Mesodermal cell (in vitro differentiated cells): ENCODE measurements at regions not wholly inside any gene's neighbourhood (a gene's known extent, or its start where the extent isn't known, plus 50 kb on each side); places are given as distances from the start of the nearest gene placed in this dataset.
A peak's percentile ranks its signal among the peaks of the same experiment; 100 is the strongest.

ENCODE experiments used
- H3K27ac ChIP-seq: 2 replicates; pipeline ENCODE4 v1.7.0; 2013; ENCODE audit warnings: mild to moderate bottlenecking, low read depth, low read length, moderate library complexity; ENCODE audit not compliant: severe bottlenecking
- H3K36me3 ChIP-seq: 2 replicates; pipeline ENCODE4 v1.7.1; 2013; ENCODE audit warnings: mild to moderate bottlenecking, low read length, moderate library complexity; ENCODE audit not compliant: control insufficient read depth, insufficient read depth
- H3K4me1 ChIP-seq: one replicate; pipeline ENCODE4 v1.7.1; 2013; ENCODE audit warnings: mild to moderate bottlenecking, low read length; ENCODE audit not compliant: insufficient read depth, control insufficient read depth, poor library complexity, severe bottlenecking
- H3K4me3 ChIP-seq: 2 replicates; pipeline ENCODE4 v1.7.0; 2013; ENCODE audit warnings: low read length, control low read depth, mild to moderate bottlenecking; ENCODE audit not compliant: insufficient read depth, poor library complexity, severe bottlenecking; ENCODE audit errors: extremely low read depth
- H3K9me3 ChIP-seq: 2 replicates; pipeline ENCODE4 v1.7.1; 2013; ENCODE audit warnings: mild to moderate bottlenecking, low read length, moderate library complexity; ENCODE audit not compliant: control insufficient read depth
- WGBS, 2 experiments: methylation state at CpG; one replicate each; pipeline ENCODE4 v1.1.5; 2013; ENCODE audit warnings: missing lambda C conversion rate in 2 of 2; ENCODE audit not compliant: insufficient coverage in 2 of 2; 5-methylcytosine and 5-hydroxymethylcytosine counted together

DNA sequence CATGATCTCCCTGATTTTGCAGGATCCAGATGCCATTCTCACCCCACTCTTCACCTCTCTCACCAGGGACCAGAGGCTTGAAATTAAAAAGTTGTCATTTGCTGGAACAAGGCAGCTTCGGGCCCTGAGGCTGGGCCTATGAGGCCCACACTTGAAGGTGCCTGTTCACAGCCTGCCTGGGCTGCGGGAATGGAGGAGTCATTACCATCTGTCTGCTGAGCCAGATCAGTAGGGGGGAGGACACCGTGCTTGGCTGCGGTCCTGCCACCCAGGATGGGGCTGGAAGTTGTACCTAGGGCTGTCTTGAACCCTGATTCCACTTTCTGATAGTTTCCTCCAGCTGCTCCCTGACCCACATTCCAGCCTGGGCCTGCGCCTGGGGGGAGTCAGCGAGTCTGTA lies 208.3 kb upstream of the N4BP1 start:
- Histone ChIP-seq H3K4me1 (no peaks in the 10 kb centered on the region), H3K9me3 (no peaks in the 10 kb centered on the region), H3K27ac (no peak overlapping the region), H3K4me3 (no peak overlapping the region), H3K36me3 (no peaks in the 10 kb centered on the region)
- WGBS, 2 experiments: 79 to 80% methylated on average over 2 to 4 of the region's 6 CpGs

DNA sequence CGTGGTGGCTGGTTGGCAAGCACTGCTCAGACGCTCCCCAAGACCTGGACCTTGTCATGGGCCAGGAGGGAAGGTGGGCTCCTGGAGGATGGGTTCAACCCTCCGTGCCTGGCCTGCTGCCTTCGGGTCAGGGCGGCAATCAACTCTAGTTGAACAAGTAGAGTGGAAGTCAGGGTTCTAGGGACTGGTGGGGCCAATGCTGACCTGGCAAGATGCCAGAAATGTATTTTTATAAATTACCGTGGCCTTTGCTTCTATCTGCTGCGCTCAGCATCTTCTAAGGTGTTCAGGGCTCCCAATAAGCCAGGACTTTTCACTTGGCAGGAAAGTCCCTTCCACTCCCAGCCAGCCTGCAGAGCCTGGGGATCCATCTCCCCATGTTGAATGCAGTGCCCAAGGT lies 207.1 kb upstream of the N4BP1 start:
- H3K4me1 ChIP-seq: no peaks in the 10 kb centered on the region
- H3K36me3 ChIP-seq: no peaks in the 10 kb centered on the region
- no peak overlapping the region for H3K4me3 ChIP-seq
- no peaks in the 10 kb centered on the region for H3K9me3 ChIP-seq
- WGBS, 2 experiments: 88 to 93% methylated on average over 5 to 7 of the region's 7 CpGs
- H3K27ac ChIP-seq: no peak overlapping the region

DNA sequence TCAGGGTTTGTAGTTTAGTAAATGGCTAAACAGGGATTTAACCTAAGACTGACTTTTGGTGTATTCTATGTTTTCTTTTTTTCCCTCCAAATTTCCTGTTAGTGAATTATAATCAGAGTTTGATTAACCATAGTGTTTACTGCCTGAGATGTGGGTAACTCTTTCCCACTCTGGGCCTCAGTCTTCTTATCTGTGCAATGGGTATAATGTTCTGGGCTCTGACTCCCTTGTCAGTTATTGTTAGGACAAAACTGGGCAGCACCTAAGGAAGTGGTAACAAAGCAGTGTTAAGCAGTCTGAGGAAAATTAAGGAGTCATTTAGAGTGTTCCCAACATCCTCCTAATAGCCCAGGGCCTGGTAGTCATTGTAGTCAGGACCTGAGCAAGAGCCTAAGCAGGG lies 206.4 kb upstream of the N4BP1 start:
- H3K27ac ChIP-seq: no peak overlapping the region
- H3K4me3 ChIP-seq: no peak overlapping the region
- H3K9me3 ChIP-seq: no peaks in the 10 kb centered on the region
- H3K36me3 ChIP-seq: no peaks in the 10 kb centered on the region
- H3K4me1 ChIP-seq: no peaks in the 10 kb centered on the region

DNA sequence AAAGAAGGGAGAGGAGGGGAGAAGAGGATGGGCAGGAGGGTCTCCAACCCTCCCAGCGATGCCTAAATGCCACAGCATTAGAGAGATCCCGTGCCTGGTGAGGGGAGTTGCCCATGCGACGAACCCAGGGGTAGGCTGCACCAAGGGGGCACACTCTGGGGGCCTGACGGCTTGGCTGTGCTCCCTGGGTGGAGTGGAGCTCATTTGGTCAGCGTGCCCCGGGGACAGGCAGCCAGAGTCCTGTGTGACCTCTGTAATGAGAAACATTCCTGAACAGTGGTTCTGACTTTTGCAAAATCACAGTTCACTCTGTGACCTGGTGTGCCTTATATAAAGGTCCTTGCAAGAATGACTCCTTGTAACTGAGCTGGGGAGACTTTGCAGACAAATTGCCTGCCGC lies 205.0 kb upstream of the N4BP1 start:
- Histone ChIP-seq H3K36me3 (no peaks in the 10 kb centered on the region), H3K27ac (no peak overlapping the region), H3K9me3 (no peaks in the 10 kb centered on the region), H3K4me3 (no peak overlapping the region), H3K4me1 (no peaks in the 10 kb centered on the region)
- WGBS, 2 experiments: 86 to 88% methylated on average over 4 to 8 of the region's 8 CpGs

DNA sequence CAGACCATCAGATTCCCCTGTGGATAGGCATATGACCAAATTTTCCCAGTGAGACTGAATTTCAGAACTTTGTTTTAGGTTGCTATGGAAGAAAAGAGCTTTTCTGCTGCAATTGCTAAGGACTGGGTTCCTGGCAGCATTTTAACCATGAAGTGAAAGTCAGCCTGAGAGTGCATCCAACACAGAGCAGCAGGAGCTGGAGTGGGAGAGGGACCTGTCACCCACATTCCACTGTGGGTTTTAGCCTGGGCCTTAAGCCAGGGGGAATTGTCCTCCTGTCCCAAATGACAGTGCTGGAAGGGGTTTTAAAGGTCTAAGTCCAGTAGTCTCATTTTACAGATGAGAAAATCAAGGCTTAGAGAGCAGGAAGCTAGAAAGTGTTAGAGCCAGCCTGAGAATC lies 203.5 kb upstream of the N4BP1 start:
- no peak overlapping the region for H3K27ac ChIP-seq
- H3K9me3 ChIP-seq: no peaks in the 10 kb centered on the region
- H3K36me3 ChIP-seq: no peaks in the 10 kb centered on the region
- no peaks in the 10 kb centered on the region for H3K4me1 ChIP-seq
- H3K4me3 ChIP-seq: no peak overlapping the region

DNA sequence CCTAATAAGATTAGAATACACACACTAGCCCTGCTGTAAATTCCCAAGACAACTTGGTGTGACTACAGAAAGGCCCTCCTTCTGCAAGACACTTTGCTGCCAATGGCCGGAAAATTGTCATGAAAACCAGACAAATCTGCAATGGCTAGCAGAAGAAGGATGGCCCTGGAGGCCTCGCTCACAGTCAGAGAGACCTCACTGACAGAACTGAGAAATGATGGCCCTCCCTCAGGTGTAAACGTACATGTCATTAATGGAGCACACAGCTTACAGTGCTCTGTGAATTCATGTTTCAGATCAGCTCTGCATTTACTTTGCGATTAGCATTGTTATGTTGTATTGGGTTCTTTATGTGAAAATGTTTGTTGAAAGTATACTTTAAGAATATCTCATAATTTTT lies 202.9 kb upstream of the N4BP1 start:
- WGBS, 2 experiments: 94 to 96% methylated on average over 3 of the region's 4 CpGs
- H3K4me3 ChIP-seq: no peak overlapping the region
- no peak overlapping the region for H3K27ac ChIP-seq
- H3K9me3 ChIP-seq: no peaks in the 10 kb centered on the region
- H3K36me3 ChIP-seq: no peaks in the 10 kb centered on the region
- H3K4me1 ChIP-seq: no peaks in the 10 kb centered on the region

DNA sequence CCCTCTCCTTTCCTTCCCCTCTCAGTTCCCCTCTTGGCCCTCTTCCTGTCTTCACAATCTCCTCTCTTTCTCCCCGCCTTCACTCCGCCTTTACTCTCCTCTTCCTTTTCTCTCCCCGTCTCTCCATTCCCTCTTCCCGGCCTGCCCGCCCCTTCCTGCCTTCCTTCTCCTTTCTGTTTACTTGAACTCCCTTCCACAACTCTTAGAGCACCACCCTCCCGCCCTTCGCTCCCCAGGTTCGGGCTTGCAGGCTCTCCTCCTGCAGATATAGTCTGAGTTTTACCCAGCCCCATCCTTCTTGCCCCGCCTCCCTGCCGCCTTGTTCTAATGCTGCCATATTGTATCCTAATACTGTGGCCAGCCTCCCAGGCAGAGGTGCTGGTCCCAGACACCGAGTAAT lies 201.5 kb upstream of the N4BP1 start:
- H3K36me3 ChIP-seq: no peaks in the 10 kb centered on the region
- H3K4me3 ChIP-seq: no peak overlapping the region
- H3K4me1 ChIP-seq: no peaks in the 10 kb centered on the region
- WGBS, 2 experiments: 44 to 57% methylated on average over 9 to 10 of the region's 11 CpGs
- no peak overlapping the region for H3K27ac ChIP-seq
- no peaks in the 10 kb centered on the region for H3K9me3 ChIP-seq

DNA sequence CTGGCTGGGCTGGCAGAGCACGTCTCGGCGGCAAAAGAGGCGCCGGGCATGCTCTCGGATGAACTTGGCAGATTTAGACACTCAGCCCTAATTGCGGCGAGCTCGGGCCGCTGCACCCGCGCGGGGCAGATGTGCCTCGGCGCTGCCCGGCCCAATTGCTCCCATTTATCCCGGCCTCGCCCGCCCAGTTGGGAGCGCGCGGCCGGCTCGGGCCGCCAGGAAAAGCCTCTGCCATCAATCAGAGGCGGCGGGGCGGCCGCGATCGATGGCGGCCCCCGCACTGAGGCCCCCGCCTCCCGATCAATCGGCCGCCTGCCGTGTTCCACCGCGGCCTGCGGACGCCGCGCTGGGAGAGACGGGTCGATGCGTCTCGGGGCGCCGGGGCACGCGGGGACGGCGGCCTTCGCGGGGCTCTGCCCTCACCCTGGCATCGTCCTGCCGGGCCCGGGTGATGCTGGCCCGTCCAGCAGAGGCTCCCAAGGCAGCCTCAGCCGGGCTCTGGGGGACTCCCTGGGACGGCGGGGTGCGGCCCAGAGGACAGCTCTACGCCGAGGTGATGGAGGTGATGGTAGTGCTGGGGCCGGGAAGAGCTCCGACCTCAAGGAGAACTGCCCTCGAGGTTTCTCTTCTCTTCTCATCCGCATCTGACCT lies 200.9 kb upstream of the N4BP1 start:
- Histone ChIP-seq H3K9me3 (no peaks in the 10 kb centered on the region), H3K4me1 (no peaks in the 10 kb centered on the region), H3K27ac (no peak overlapping the region), H3K36me3 (no peaks in the 10 kb centered on the region), H3K4me3 (peak overlapping the region; percentile 26)
- 4% methylated on average over 59 to 62 of the region's 70 CpGs for WGBS, 2 experiments

DNA sequence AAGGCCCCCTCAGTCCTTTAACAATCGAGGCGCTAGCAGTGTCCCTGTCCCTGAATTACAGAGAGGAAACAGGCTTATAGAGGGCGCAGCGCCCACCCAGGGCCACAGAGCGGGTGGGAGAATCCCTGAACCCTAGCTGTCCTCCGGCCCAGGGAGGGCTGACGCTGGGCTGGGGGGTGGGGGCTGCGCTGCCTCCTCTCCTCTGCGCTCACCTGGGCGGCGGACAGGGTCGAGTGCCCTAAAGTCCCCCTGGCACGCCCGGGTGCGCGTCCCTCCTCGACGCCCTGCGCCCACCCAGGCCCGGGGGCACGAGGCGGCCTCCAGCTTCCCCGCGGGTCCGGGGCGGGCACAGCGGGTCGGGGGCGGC lies 200.4 kb upstream of the N4BP1 start:
- Histone ChIP-seq H3K9me3 (no peaks in the 10 kb centered on the region), H3K36me3 (no peaks in the 10 kb centered on the region), H3K4me3 (peak overlapping the region; percentile 26), H3K27ac (no peak overlapping the region), H3K4me1 (no peaks in the 10 kb centered on the region)
- WGBS, 2 experiments: 26 to 28% methylated on average over 21 to 25 of the region's 29 CpGs

DNA sequence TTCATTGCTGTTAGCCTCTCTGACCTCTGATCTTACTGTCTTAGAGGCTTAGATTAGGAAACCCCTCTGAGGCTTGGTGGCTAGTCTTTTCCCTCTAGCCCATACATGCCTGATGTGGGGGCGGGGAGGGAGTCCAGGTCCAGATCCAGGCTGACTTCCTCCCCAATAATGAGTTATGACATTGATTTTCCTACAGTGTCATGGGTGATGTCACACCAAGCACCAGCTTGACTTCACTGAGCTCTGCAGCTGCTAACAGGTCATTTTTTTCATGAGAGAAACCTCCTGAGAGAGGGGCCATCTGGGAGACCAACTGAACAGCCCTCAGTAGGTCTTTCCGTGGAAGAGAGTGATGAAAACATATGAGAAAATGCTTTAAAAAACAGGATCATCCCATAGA lies 180.2 kb upstream of the N4BP1 start:
- H3K36me3 ChIP-seq: no peaks in the 10 kb centered on the region
- peak overlapping the region; percentile 19 for H3K27ac ChIP-seq
- WGBS, 2 experiments: 100% methylated on average over 1 of the region's 2 CpGs; no CpG with 5 or more reads in 1 of the 2 experiments
- no peaks in the 10 kb centered on the region for H3K9me3 ChIP-seq
- no peaks in the 10 kb centered on the region for H3K4me1 ChIP-seq
- H3K4me3 ChIP-seq: no peak overlapping the region

DNA sequence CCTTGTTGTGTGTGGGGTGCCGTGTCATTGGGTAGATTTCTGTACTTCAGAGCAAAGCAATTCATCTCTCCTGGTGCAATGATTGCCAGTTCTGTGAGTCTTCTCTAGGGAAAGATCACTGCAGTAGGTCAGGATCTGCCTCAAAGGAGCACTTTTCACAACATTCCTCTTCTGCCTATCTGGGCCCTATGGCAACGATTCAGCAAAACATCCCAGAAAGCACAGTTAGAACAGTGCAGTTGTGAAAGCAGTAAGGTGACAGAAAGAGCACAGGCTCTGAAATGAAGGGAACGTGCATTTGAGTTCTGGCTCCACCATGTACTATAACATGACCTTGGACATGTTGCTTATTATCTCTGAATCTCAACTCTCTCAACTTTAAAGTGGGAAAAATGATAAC lies 178.5 kb upstream of the N4BP1 start:
- Histone ChIP-seq H3K4me1 (no peaks in the 10 kb centered on the region), H3K36me3 (no peaks in the 10 kb centered on the region), H3K27ac (no peak overlapping the region), H3K4me3 (no peak overlapping the region), H3K9me3 (no peaks in the 10 kb centered on the region)
- WGBS, 2 experiments: 73% methylated on average over 1 of the region's 3 CpGs; no CpG with 5 or more reads in 1 of the 2 experiments
